Activated T-cell treated with anti-CD3 and anti-CD28 coated beads for 24 hours (primary cell): ENCODE measurements at regions not wholly inside any gene's neighbourhood (a gene's known extent, or its start where the extent isn't known, plus 50 kb on each side); places are given as distances from the start of the nearest gene placed in this dataset.
"Not testable (repeated sequence)": the region's sequence is repeated elsewhere in the genome, so short reads cannot be mapped to it uniquely, and the experiment has no call there.

Source experiments
- DNase-seq: peaks from one replicate; pipeline ENCODE4 v3.0.0-alpha.2; 2020; ENCODE audit warnings: low read depth

DNA sequence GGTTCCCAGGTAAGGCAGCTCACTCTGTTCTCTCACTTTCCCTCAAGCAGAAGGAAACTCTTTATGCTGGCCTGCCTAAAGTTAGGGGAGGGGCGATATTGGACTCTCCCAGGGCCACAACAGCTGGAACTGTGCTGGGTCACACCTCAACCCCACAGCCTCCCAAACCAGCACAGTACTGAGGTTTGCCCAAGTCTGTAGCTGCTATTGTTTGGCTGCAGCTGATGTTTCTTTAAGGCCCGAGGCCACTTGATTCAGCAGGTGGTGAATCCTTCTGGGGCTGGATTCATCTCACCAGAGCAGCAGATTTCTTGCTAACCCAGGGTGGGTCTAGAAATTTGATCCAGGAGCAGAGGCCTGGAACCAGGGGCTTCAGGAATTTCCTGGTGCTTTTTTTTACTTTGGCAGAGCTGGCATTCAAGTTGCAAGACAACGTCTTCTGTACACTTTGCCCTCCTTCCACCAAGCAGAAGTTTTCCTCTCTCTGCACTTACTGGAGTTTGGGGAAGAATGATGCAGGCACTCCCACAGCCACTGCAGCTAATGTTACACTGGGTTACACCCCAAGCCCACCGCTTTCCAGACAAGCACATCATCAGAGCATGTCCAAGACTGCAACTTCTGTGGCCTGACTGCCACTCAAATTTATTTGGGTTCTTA lies 544.7 kb upstream of the NDST4 start:
- no peak for DNase-seq

DNA sequence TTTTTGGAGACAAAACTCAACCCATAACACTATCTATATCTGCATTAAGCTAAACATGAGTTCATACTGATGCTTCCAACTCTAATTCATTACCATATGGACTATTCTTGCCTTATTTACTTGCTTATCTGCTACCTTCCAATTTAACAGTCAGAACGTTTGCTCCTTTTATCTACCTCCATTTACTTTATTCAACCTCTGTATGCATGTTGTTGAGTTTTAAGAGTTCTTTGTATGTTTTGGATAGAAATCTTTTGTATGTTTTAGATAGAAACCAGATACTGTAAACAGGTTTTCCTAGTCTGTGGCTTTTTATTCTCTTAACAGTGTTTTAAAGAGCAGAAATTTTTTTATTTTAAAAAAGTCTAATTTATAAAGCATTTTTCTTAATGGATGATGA lies 542.2 kb upstream of the NDST4 start:
- no peak for DNase-seq

DNA sequence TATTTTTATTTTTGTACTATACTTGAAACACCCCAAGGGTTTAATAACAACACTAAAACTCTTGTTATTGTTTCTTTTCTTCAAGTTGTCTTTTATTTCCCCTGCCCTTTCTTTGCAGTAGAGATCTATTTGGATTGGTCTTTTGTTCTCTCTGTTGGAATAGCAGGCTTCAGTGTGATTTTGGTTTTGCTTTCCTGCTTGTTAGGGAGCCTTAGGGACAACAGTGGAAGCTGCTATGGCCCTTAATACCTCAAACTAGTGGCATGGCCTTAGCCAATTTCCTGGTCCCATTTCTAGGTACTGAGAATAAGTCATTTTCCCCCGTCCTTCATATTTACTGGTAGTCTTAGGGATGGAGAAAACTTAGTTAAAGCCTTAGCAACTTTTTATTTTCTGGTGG lies 535.4 kb upstream of the NDST4 start:
- DNase-seq, result no peak

- no peak for DNase-seq
These were observed 515.9 kb upstream of the NDST4 start for GRCh38 chr4:115629270-115629669.

DNA sequence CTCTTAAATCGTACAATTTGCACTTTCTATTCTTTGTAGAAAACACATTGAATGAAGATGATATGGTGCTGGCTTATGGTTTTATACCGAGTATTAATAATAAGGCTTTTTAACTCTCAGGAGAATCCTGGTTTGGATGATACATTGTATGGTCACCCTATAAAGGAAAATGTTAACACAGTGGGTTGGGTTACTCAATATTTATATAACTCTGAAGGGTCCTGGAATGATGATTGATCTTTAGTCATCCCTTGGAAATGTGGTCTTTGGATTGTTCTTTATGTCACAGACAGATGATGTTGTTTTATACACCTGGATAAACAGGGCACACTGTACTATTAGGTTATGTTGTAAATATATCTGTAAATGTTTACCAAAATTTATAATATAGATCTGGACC lies 496.2 kb upstream of the NDST4 start:
- no peak for DNase-seq

GRCh38 chr4:115607311-115607710 lies 493.9 kb upstream of the NDST4 start:
- DNase-seq, result no peak

DNA sequence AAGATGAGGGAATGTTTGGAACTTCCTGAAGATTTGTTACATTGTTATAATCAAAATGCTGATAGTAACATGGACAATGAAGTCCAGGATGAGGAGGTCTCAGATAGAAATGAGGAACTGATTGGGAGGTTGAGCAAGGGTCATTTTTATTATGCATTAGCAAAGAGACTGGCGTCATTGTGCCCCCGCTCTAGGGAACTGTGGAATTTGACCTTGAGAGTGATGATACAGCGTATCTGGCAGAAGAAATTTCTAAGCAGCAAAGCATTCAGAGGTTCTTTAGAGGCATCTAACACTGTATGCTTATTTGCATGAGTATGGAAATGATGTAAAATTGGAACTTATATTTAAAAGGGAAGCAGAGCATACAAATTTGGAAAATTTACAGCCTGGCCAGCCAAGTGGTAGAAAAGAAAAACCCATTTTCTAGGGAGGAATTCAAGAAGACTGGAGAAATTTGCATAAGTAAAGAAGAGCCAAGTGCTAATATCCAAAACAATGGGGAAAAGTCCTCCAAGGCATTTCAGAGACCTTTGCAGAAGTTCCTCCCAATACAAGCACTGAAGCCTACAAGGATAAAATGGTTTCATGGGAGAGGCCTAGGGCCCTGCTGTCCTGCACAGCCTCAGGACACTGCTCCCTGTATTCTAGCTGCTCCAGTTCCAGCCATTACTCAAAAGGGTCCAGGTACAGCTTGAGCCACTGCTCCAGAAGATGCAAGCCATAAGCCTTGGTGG lies 483.0 kb upstream of the NDST4 start:
- no peak for DNase-seq

DNA sequence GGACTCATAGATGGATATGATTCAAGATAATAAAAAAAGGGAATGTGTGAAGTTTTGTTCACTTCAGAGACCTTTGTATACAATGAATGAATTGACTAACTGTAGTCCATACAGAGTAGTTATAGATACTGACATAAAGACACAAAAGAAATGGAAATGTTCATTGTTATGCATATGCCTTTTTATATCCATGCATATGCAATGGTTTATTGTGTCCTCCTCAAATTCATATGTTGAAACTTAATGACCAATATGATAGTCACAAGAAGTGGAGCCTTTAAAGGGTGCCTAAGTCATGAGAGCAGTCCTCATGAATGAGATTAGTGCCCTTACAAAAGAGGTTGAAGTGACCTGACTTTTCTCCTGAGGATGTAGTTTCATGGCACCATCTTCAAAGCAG lies 467.5 kb upstream of the NDST4 start:
- DNase-seq, result no peak

DNA sequence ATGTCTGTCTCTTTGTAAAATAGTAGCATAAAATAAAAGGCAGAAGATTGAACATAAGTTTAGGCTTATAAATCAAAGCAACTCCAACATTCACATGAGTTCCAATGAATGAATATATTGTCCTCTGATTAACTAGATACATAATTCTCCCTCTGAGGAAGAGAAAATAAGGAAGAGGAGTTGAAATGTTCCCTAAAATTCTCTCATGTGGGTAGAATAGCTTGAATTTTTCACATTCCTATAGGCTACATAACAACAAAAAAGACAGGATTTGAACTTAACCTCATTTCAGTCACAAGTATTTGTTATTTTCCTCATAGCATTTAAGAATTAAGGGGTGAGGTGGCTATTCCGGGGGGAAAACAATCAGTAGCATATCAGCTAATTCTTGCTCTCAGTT lies 462.4 kb upstream of the NDST4 start:
- no peak for DNase-seq

GRCh38 chr4:115562506-115562905 lies 449.1 kb upstream of the NDST4 start:
- no peak for DNase-seq

- no peak for DNase-seq
These were observed 434.7 kb upstream of the NDST4 start for GRCh38 chr4:115548123-115548522.

DNA sequence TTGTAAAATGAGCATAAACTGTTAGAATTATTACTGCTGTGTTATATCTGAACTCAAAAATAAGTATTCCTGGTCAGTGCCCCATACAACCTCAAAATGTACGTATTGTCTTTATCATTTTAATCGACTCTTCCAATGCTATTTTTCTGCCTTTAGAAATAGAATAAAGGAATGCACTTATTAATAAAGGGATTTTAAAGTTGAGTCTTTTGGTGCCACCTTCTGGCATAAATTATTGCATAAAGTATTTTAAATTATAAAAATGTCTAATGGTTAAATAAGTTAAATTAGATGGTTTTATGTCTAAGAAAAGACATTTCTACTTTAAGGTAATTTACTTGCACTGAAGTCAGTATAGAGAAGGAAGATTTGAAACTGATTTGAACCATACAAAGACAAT lies 424.0 kb upstream of the NDST4 start:
- DNase-seq, result no peak

GRCh38 chr4:115529126-115529525 lies 415.7 kb upstream of the NDST4 start:
- DNase-seq, result no peak

GRCh38 chr4:115519476-115519875 lies 406.1 kb upstream of the NDST4 start:
- DNase-seq, result not testable (repeated sequence)

DNA sequence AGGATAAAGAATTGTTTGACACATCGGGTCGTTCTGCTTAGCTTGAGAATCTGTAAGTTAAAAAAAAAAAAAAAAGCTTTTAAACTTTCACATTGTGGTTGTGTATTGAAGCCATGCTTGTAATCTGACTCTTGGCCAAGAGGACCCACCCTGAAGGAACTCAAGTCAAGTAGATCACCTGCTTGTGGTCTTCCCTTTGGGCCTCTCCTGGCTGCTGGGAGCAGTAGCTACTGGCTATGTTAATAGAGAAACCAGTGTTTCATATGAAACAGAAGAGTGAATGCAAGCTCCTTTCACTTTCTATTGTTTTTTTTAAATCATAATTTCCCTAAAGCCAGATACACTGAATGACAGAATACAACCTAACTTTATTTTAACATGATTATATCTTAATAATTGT lies 402.4 kb upstream of the NDST4 start:
- DNase-seq, result no peak

DNA sequence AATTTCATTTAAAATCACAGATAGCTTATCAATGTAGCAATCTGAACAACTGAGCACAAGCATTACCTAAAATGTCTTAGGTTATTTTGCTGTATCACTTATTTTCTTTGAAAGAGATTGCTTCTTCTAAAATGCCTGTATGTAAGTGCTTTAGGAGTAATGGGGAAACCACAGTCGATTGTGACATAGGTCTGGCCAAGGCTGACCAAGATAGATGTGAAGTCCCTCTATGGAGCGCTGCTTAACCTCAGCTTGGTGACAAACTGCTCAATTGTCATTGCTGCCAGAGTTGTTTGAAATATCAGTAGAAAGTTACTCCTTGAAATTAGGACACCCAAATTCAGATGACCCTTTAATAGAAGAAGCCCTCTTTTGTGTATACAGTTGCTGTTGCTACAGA lies 401.9 kb upstream of the NDST4 start:
- no peak for DNase-seq

DNA sequence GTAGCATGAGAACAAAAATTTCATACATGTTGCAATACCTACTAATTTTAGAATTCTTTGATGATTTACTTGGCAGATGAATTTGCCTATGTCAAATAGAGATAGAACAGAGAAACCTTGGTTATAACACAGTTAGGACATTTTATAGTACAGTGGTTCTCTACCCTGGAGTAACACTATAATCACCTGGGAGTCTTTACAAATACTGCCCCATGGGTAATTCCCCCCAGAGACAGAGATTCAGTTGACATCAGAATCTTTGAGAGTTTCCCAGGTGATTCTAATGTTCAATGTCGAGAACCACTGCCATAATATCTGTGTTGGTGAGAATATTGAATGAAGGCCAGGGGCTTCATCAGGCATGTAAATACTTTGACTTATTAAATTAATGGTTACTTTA lies 401.3 kb upstream of the NDST4 start:
- no peak for DNase-seq

- DNase-seq, result no peak
These were observed 391.9 kb upstream of the NDST4 start for GRCh38 chr4:115505326-115505725.

DNA sequence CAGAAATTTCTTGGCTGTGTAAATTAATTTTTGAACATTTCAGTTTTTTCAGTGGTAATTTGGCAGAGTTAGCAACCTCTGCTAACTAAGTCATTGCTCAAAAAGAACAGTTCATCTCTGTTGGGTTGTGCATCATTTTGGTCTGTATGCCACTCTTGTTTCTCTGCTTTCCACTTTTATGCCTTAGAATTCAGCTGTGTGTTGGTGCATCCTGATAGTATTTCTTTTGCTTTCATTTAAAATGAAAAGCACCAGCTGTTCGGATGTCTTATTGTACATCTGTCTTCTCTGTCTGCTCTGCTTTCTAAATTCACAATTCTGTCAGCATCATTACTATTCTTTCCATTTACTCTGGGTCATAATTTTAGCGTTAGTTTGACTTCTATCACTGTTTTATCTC lies 388.2 kb upstream of the NDST4 start:
- DNase-seq, result no peak

- not testable (repeated sequence) for DNase-seq
These were observed 380.4 kb upstream of the NDST4 start for GRCh38 chr4:115493770-115494169.

DNA sequence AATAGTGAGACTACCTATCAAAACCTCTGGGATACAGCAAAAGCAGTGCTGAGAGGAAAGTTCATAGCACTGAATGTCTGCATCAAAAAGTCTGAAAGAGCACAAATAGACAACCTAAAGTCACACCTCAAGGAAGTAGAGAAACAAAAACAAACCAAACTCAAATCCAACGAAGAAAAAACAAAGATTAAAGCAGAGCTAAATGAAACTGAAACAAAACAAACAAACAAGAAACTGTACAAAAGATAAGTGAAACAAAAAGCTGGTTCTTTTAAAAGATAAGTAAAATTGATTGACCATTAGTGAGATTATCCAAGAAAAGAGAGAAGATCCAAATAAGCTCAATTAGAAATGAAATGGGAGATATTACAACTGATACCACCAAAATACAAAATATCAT lies 378.3 kb upstream of the NDST4 start:
- DNase-seq, result no peak

DNA sequence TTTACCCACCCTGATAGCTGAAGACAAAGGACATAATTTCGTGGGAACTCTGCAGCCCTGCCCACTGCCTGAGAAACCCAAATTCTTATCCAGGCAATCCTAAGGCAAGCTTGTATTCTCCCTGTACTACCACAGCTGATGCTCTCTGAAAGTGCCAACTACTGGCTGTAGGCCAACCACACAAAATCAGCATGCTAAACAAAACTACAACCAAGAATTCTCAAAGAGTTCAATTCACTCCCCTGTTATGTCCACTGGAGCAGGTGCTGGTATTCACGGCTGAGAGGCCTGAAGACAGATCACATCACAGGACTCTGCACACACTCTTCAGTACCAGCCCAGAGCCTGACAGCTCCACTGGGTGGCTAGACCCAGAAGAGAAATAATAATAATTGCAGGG lies 375.9 kb upstream of the NDST4 start:
- DNase-seq, result no peak

DNA sequence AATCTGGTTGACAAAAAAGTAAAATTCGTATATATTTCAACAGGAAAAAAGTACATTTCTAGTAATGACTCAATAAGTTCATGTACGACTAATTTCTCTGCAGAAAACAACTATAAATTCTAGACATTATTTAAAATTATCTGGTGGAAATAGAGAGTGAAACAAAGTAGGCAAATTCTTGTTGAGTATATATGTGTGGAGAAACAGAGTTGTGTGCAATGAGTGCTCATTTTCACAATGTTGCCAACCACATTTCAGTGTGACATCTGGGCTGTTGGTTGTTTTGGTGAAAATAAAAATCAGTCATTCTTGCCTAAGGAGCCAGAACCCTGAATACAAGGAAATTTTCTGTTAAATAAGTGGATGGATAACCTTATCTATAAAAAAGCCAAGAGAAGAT lies 372.0 kb upstream of the NDST4 start:
- DNase-seq, result no peak

- DNase-seq, result no peak
These were observed 371.1 kb upstream of the NDST4 start for GRCh38 chr4:115484479-115484878.
